ENCODE measurements at regions not wholly inside any gene's neighbourhood (a gene's known extent, or its start where the extent isn't known, plus 50 kb on each side); places are given as distances from the start of the nearest gene placed in this dataset.

DNA sequence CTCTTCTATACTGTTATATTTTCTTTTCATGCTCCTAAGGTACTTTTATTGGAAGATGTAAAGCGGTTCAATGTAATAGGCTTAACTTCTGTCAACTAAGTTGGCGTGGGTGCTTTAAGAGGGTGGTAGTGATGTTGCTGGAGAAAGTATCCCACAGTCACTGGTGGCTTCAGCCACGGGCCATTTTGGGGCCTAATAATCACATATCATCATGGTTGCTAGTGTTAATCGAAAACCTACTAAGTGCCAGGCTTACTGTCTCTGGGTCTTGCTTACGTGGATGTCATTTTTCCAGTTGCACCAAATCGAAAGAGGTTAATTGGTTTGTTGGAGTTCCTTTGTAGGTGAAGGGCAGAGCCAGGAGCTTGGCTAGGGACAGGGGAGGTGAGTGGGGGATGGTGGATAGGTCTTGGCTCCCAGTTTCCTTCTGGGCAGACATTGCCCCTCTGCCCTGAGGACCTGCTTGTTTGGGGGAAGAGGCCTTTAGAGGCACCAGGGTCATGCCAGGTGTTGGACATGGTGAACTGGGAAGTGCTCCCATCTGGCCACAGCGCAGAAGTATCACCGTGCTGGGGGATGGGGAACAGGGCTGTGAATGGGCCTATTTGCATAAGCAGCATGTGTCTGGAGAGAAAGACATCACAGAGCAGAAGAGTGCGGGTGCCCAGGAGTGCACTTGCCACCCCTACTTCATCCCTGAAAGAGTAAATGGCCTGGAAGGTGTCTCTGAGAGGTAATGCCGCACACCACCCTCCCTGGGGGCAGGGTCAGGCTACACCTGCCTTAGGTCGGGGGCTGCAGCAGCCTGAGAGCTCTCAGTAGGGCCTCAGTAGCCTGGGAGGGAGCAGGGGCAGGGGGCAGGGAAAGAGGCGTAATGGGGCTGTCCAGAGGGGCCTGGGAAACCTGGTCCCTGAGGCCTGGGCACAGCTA, 62.4 kb upstream of the POLG start:
- Histone ChIP-seq H3K36me3 (ENCODE audit: control insufficient read depth in 2 of 2, insufficient read depth in 1 of 2, low read length in 2 of 2) (no peaks in the 10 kb centered on the region), H3K4me3 (ENCODE audit: low read depth, low read length) (no peak overlapping the region), H3K4me1 (ENCODE audit: control insufficient read depth, insufficient read depth, low read length) (peaks cover 5% of the 10 kb centered on the region; the same call in 1 of the 2 replicates), H3K27ac (ENCODE audit: extremely low read depth, low read depth, low read length) (no peak overlapping the region), H3K9me3 (ENCODE audit: control insufficient read depth, insufficient read depth, low read depth, low read length) (no peaks in the 10 kb centered on the region)
- CTCF ChIA-PET, result interaction anchor here (0.7 to 16.0 kb wide), 10 partner anchors 8 to 76 kb away, joined by 3 to 242 read pairs (median 3); no protein-coding TSS in a partner anchor
- POLR2A ChIA-PET, result no interaction called here
- TF ChIP-seq ZNF560 (tag by site-specific recombination; IDR thresholded peaks at IDR 0.05; ENCODE audit: borderline replicate concordance), result no peak
- no peak for TF ChIP-seq ZNF571 (tag by site-specific recombination; IDR thresholded peaks at IDR 0.05)
- no peak for TF ChIP-seq KLF8 (tag by site-specific recombination; IDR thresholded peaks at IDR 0.05)
- no peak for TF ChIP-seq TRIM28 (IDR thresholded peaks at IDR 0.05; ENCODE audit: borderline replicate concordance, low read length)

DNA sequence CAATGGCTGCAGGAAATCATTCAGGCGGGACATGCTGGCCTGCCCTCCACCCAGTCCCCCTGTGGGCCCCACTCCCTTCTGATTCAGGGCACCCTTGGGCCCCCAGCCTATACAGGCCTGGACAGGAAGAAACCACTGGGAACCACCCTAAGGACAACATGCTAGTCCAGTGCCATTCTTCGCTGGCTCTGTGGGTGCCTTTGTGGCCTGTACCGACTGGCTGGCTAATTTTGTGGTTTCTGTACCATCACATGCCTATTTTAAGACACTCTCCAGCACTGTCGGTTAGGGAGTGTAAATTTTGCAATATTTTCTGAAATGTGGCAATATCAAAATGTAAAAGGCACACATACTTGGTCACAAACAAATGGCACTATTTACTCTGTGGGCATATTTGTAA, 61.4 kb upstream of the POLG start:
- ChIA-PET CTCF (interaction anchor here (16.0 kb wide), 1 partner anchor 37 kb away, joined by 237 read pairs; no protein-coding TSS in a partner anchor), POLR2A (no interaction called here)

DNA sequence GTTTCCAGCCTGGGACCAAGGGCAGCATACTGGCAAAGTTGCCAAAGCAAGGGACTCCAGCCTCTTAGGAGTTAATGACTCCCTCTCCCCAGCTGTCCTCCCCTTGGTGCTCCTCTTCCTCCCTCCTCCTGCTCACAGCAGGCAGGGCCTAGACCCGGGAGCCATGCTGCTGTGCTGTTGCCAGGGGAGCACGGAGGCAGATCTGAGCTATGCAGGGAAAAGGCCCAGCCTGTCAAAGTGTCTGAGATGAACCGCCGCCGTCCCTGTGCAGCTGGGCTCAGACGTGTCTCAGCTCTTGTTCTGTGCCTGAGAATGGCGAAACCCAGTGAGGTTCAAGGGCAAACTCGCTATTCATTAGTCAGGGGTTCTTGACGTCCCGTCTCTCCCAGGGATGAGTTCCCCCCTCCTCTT, 60.8 kb upstream of the POLG start:
- TF ChIP-seq ZIC2 (tag by site-specific recombination; IDR thresholded peaks at IDR 0.05) (peak; percentile 63), ZNF510 (tag by site-specific recombination; IDR thresholded peaks at IDR 0.05; ENCODE audit: insufficient replicate concordance) (no peak), ZNF701 (tag by site-specific recombination; IDR thresholded peaks at IDR 0.05) (peak; percentile 93), ZNF600 (tag by site-specific recombination; IDR thresholded peaks at IDR 0.05) (no peak)
- H3K27ac ChIP-seq (ENCODE audit: extremely low read depth, low read depth, low read length), result no peak overlapping the region
- no peaks in the 10 kb centered on the region for H3K4me1 ChIP-seq (ENCODE audit: control insufficient read depth, insufficient read depth, low read length)
- no peaks in the 10 kb centered on the region for H3K9me3 ChIP-seq (ENCODE audit: control insufficient read depth, insufficient read depth, low read depth, low read length)
- CTCF ChIA-PET, result interaction anchor here (0.6 to 16.0 kb wide), 4 partner anchors 23 to 84 kb away, joined by 3 to 237 read pairs (median 4); no protein-coding TSS in a partner anchor
- H3K4me3 ChIP-seq (ENCODE audit: low read depth, low read length), result no peak overlapping the region
- POLR2A ChIA-PET, result no interaction called here
- H3K36me3 ChIP-seq (ENCODE audit: control insufficient read depth in 2 of 2, insufficient read depth in 1 of 2, low read length in 2 of 2), result no peaks in the 10 kb centered on the region

More for the DNA sequence above, 61.4 kb upstream of the POLG start:
- no peaks in the 10 kb centered on the region for H3K36me3 ChIP-seq (ENCODE audit: control insufficient read depth in 2 of 2, insufficient read depth in 1 of 2, low read length in 2 of 2)
- TF ChIP-seq ZNF776 (tag by site-specific recombination; IDR thresholded peaks at IDR 0.05; ENCODE audit: borderline replicate concordance) (no peak), ZNF292 (tag by site-specific recombination; IDR thresholded peaks at IDR 0.05; ENCODE audit: borderline replicate concordance, low read depth) (no peak), ZNF341 (tag by site-specific recombination; IDR thresholded peaks at IDR 0.05; ENCODE audit: low read depth) (no peak), ZNF521 (tag by site-specific recombination; IDR thresholded peaks at IDR 0.05) (no peak), ZNF530 (tag by site-specific recombination; IDR thresholded peaks at IDR 0.05; ENCODE audit: low read depth) (no peak), ZBTB48 (tag by site-specific recombination; IDR thresholded peaks at IDR 0.05) (no peak), ZFP69B (tag by site-specific recombination; IDR thresholded peaks at IDR 0.05) (peak; percentile 50; the same call in 1 of the 2 replicates), ZNF76 (tag by site-specific recombination; IDR thresholded peaks at IDR 0.05; ENCODE audit: borderline replicate concordance, low read depth) (no peak), ZNF138 (tag by site-specific recombination; IDR thresholded peaks at IDR 0.05; ENCODE audit: borderline replicate concordance) (no peak), ZNF558 (tag by site-specific recombination; IDR thresholded peaks at IDR 0.05) (no peak)
- TF ChIP-seq, protein P1, sequence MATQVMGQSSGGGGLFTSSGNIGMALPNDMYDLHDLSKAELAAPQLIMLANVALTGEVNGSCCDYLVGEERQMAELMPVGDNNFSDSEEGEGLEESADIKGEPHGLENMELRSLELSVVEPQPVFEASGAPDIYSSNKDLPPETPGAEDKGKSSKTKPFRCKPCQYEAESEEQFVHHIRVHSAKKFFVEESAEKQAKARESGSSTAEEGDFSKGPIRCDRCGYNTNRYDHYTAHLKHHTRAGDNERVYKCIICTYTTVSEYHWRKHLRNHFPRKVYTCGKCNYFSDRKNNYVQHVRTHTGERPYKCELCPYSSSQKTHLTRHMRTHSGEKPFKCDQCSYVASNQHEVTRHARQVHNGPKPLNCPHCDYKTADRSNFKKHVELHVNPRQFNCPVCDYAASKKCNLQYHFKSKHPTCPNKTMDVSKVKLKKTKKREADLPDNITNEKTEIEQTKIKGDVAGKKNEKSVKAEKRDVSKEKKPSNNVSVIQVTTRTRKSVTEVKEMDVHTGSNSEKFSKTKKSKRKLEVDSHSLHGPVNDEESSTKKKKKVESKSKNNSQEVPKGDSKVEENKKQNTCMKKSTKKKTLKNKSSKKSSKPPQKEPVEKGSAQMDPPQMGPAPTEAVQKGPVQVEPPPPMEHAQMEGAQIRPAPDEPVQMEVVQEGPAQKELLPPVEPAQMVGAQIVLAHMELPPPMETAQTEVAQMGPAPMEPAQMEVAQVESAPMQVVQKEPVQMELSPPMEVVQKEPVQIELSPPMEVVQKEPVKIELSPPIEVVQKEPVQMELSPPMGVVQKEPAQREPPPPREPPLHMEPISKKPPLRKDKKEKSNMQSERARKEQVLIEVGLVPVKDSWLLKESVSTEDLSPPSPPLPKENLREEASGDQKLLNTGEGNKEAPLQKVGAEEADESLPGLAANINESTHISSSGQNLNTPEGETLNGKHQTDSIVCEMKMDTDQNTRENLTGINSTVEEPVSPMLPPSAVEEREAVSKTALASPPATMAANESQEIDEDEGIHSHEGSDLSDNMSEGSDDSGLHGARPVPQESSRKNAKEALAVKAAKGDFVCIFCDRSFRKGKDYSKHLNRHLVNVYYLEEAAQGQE (tag by site-specific recombination; IDR thresholded peaks at IDR 0.05), result no peak
- TF ChIP-seq, protein P2, sequence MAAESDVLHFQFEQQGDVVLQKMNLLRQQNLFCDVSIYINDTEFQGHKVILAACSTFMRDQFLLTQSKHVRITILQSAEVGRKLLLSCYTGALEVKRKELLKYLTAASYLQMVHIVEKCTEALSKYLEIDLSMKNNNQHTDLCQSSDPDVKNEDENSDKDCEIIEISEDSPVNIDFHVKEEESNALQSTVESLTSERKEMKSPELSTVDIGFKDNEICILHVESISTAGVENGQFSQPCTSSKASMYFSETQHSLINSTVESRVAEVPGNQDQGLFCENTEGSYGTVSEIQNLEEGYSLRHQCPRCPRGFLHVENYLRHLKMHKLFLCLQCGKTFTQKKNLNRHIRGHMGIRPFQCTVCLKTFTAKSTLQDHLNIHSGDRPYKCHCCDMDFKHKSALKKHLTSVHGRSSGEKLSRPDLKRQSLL (tag by site-specific recombination; IDR thresholded peaks at IDR 0.05), result no peak
- TF ChIP-seq, protein P3, sequence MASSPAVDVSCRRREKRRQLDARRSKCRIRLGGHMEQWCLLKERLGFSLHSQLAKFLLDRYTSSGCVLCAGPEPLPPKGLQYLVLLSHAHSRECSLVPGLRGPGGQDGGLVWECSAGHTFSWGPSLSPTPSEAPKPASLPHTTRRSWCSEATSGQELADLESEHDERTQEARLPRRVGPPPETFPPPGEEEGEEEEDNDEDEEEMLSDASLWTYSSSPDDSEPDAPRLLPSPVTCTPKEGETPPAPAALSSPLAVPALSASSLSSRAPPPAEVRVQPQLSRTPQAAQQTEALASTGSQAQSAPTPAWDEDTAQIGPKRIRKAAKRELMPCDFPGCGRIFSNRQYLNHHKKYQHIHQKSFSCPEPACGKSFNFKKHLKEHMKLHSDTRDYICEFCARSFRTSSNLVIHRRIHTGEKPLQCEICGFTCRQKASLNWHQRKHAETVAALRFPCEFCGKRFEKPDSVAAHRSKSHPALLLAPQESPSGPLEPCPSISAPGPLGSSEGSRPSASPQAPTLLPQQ (tag by site-specific recombination; IDR thresholded peaks at IDR 0.05), result peak; percentile 74; the same call in 1 of the 2 replicates
- no peaks in the 10 kb centered on the region for H3K4me1 ChIP-seq (ENCODE audit: control insufficient read depth, insufficient read depth, low read length)
- no peaks in the 10 kb centered on the region for H3K9me3 ChIP-seq (ENCODE audit: control insufficient read depth, insufficient read depth, low read depth, low read length)
- no peak overlapping the region for H3K4me3 ChIP-seq (ENCODE audit: low read depth, low read length)
- no peak overlapping the region for H3K27ac ChIP-seq (ENCODE audit: extremely low read depth, low read depth, low read length)
